Glutamatergic neuron (in vitro differentiated cells): ENCODE measurements at regions not wholly inside any gene's neighbourhood (a gene's known extent, or its start where the extent isn't known, plus 50 kb on each side); places are given as distances from the start of the nearest gene placed in this dataset.

Source experiments
- DNase-seq: peaks from one replicate; pipeline ENCODE4 v3.0.0; 2022
- H3K27ac Mint-ChIP-seq: one replicate; pipeline ENCODE4 v1.8.0; 2020; ENCODE audit warnings: mild to moderate bottlenecking, mixed read lengths, inconsistent platforms; ENCODE audit not compliant: unreplicated experiment
- H3K27me3 Mint-ChIP-seq: one replicate; pipeline ENCODE4 v1.8.0; 2020; ENCODE audit warnings: mild to moderate bottlenecking, moderate library complexity, mixed read lengths, inconsistent platforms; ENCODE audit not compliant: unreplicated experiment
- H3K36me3 Mint-ChIP-seq: one replicate; pipeline ENCODE4 v1.8.0; 2020; ENCODE audit warnings: mild to moderate bottlenecking, mixed read lengths, inconsistent platforms; ENCODE audit not compliant: unreplicated experiment
- H3K4me1 Mint-ChIP-seq: one replicate; pipeline ENCODE4 v1.8.0; 2020; ENCODE audit warnings: mild to moderate bottlenecking, low read depth, mixed read lengths, inconsistent platforms; ENCODE audit not compliant: unreplicated experiment
- H3K4me3 Mint-ChIP-seq: one replicate; pipeline ENCODE4 v1.8.0; 2020; ENCODE audit warnings: mild to moderate bottlenecking, mixed read lengths, inconsistent platforms; ENCODE audit not compliant: unreplicated experiment
- H3K9me3 Mint-ChIP-seq: one replicate; pipeline ENCODE4 v1.8.0; 2020; ENCODE audit warnings: mild to moderate bottlenecking, moderate library complexity, mixed read lengths, inconsistent platforms; ENCODE audit not compliant: unreplicated experiment
- TF ChIP-seq, protein P1 (sequence below): fragments of 200-600 bp; sonication (generic); IDR thresholded peaks from one replicate; pipeline ENCODE4 v1.5.0; 2021; ENCODE audit not compliant: partially characterized antibody, unreplicated experiment

DNA sequence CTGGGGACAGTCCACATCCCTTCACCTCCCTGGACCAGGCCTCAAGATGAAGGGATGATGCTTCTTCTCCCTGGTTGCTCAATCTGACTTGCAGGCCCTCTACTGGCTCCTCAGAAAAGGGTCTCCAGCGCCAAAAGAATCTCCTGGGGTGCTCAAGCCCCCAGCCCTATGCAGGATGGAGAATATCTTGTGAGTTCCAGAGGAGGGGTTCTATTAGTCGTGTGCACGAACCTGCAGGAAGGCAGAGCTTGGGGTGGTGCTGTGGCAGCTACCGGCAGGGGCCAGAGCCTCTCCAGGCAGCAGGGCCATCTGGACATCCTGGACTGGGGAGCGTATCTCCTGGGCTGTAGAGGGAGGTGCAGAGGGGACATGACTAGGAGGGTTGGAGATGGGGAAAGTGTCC lies 1339.5 kb downstream of the BRD1 start:
- peaks cover 19% of the 10 kb centered on the region for H3K9me3 Mint-ChIP-seq
- H3K4me3 Mint-ChIP-seq, result no peak overlapping the region
- peaks cover 6% of the 10 kb centered on the region for H3K4me1 Mint-ChIP-seq
- H3K36me3 Mint-ChIP-seq, result peaks cover 3% of the 10 kb centered on the region
- TF ChIP-seq, protein P1, sequence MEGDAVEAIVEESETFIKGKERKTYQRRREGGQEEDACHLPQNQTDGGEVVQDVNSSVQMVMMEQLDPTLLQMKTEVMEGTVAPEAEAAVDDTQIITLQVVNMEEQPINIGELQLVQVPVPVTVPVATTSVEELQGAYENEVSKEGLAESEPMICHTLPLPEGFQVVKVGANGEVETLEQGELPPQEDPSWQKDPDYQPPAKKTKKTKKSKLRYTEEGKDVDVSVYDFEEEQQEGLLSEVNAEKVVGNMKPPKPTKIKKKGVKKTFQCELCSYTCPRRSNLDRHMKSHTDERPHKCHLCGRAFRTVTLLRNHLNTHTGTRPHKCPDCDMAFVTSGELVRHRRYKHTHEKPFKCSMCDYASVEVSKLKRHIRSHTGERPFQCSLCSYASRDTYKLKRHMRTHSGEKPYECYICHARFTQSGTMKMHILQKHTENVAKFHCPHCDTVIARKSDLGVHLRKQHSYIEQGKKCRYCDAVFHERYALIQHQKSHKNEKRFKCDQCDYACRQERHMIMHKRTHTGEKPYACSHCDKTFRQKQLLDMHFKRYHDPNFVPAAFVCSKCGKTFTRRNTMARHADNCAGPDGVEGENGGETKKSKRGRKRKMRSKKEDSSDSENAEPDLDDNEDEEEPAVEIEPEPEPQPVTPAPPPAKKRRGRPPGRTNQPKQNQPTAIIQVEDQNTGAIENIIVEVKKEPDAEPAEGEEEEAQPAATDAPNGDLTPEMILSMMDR, result no peak
- H3K27ac Mint-ChIP-seq, result no peak overlapping the region
- no peak for DNase-seq
- H3K27me3 Mint-ChIP-seq, result peaks cover 15% of the 10 kb centered on the region

DNA sequence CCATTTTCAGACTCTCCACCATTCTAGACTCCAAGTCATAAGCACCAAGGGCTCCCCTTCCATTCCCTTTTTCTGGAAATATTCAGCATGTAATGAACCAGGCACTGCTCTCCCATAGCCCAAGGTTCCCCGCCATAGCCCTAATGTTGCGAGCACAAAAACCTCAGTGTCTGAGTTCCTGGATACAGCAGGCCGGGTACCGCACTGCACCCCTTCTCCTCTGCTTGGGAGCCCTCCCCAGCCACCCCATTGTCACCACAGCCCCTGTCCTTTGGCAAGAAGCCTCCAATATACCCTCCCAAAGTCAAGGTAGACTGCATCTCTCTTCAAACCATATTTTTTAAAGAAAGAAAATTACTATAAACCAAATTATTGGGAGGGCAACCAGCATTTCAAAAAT lies 1341.1 kb downstream of the BRD1 start:
- Mint-ChIP-seq H3K36me3 (peaks cover 3% of the 10 kb centered on the region), H3K9me3 (peaks cover 17% of the 10 kb centered on the region), H3K4me1 (peaks cover 2% of the 10 kb centered on the region), H3K4me3 (no peak overlapping the region), H3K27ac (no peak overlapping the region), H3K27me3 (peaks cover 15% of the 10 kb centered on the region)
- no peak for DNase-seq
- TF ChIP-seq, protein P1, result no peak

DNA sequence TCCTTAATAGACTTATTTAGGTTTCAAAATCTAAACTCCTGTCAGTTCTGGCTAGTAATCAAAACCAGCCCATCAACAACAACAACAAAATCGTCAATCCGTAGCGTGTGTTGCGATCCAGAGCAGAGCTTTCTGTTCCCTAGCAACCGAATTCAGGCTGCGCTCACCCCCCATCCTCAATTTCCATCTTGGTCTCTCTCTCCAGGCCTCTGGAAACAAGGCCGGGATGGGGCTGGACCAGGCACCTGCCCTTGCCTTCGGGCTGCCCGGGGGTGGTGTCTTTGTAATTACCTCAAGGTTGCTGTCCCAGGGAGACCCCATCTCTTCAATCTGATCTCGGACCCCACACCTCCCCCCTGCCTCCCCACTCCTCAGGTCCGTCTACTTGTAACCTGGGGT lies 1341.5 kb downstream of the BRD1 start:
- peaks cover 3% of the 10 kb centered on the region for H3K36me3 Mint-ChIP-seq
- H3K4me3 Mint-ChIP-seq, result no peak overlapping the region
- peaks cover 16% of the 10 kb centered on the region for H3K9me3 Mint-ChIP-seq
- H3K27ac Mint-ChIP-seq, result no peak overlapping the region
- peaks cover 15% of the 10 kb centered on the region for H3K27me3 Mint-ChIP-seq
- DNase-seq, result no peak
- peaks cover 2% of the 10 kb centered on the region for H3K4me1 Mint-ChIP-seq
- TF ChIP-seq, protein P1, result no peak

DNA sequence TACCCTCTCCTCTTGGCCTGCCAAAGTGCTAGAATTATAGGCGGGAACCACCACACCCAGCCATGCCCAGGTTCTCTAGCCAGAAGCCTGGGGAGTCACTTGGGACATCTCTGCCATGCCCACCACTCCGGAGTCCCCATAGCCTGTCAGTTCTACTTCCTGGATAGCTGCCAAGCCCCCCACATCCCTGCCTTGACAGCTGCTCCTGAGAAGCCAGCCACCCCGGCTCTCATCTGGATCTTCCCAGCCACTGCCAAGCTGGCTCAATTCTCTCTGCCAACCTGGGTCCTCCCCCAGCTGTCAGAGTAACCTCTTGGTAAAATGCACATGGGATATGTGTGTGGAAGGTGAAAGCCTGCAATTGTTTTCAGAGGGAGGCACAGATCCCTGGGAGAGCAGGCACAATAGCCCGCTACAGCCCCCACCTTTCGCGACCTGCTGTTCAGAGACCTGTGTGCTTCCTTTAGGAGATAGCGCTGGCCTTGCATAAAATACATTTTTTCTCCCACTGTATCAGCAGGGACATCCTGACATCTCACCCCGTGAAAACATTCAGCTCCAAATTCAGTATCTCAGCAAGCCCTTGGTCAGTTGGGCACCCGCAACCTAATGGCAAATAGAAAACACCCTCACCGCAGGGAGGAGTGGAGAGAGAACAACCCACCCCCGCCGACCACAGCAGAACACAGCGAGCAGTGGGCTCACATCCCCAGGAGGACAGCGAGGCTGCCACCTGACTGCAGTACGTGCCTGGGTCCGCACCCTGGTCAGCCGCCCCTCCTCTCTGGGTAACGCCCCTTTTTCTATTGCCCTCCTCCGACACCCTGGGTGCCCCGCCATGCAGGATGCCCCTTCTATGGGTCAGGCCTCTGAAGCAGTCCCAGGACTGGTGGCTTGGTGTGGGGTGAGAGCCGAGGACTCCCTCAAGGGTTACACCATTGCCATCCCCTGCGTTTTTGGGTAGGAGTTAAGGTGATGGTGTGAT lies 1342.2 kb downstream of the BRD1 start:
- H3K4me3 Mint-ChIP-seq, result no peak overlapping the region
- H3K27ac Mint-ChIP-seq, result no peak overlapping the region
- no peak for DNase-seq
- peaks cover 3% of the 10 kb centered on the region for H3K36me3 Mint-ChIP-seq
- TF ChIP-seq, protein P1, result no peak
- H3K9me3 Mint-ChIP-seq, result peaks cover 14% of the 10 kb centered on the region
- peaks cover 2% of the 10 kb centered on the region for H3K4me1 Mint-ChIP-seq
- H3K27me3 Mint-ChIP-seq, result peaks cover 14% of the 10 kb centered on the region
